Glomerular endothelial cell (primary cell): ENCODE measurements at regions not wholly inside any gene's neighbourhood (a gene's known extent, or its start where the extent isn't known, plus 50 kb on each side); places are given as distances from the start of the nearest gene placed in this dataset.

ENCODE experiments used
- DNase-seq: peaks from one replicate; pipeline ENCODE4 v3.0.0-alpha.2; 2011; ENCODE audit warnings: low read depth, low spot score; ENCODE audit errors: extremely low read depth

GRCh38 chr12:67794161-67794560 lies 145.6 kb downstream of the DYRK2 start:
- no peak for DNase-seq

DNA sequence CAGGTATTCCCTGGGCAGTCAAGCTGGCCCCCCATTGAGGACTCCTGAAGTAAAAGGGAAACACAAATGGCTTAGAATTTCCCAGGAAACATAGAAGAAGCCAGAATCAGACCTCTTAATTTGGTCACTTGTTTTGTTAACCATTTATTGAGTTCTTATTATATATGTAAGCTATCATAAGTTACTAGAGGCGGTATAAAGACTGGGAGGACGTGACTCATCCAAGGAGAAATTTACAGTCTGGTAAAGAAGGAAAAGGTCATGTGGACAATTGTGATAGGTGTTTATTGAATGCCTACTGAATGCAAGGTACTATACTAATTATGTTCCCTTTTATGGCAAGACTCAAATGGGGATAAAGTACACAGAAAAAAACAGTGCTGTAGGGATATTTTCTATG lies 146.7 kb downstream of the DYRK2 start:
- no peak for DNase-seq

- DNase-seq: no peak
Observed at GRCh38 chr12:67797185-67797741, 148.7 kb downstream of the DYRK2 start.

DNA sequence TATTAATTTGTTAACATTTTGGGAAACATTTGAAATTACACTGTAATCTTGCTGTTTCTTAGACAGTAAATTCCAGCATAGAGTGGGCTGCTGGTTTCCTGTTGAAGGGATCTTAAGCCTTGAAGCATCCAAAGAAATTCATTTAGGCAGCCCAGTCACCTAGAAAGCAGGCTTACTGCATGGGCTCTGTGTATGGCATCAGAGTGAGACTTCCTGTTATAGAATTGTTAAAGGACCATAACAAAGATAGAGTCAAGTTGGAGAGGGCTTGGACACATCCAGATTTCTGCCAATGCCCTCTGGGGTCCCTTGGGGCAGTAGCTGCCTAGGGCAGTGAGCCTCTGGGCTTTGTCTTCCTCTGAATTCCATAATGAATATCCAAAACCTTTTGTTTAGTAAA lies 149.2 kb downstream of the DYRK2 start:
- no peak for DNase-seq

- no peak for DNase-seq
Observed at GRCh38 chr12:67798768-67799167, 150.2 kb downstream of the DYRK2 start.

DNA sequence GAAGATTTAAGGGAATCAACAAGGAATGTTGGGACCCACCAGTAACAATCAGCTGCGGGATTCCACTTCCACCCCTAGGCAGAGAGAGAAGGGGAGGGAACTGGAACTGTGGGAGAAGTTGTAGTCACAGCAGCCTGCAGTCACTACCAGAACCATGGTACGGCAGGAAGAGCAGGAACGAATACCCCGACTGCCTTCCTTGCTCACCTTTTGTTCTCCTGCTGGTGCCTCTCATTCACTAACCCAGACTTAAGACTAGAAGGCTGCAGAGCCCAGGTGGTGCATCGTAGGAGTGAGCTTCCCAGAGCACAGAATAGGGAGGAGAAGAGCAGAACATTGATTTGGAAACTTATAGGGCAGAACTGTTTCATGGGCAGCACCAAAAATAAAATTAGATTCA lies 154.2 kb downstream of the DYRK2 start:
- DNase-seq: no peak

- no peak for DNase-seq
Observed at GRCh38 chr12:67803278-67803993, 154.9 kb downstream of the DYRK2 start.

GRCh38 chr12:67804168-67804567 lies 155.6 kb downstream of the DYRK2 start:
- no peak for DNase-seq

DNA sequence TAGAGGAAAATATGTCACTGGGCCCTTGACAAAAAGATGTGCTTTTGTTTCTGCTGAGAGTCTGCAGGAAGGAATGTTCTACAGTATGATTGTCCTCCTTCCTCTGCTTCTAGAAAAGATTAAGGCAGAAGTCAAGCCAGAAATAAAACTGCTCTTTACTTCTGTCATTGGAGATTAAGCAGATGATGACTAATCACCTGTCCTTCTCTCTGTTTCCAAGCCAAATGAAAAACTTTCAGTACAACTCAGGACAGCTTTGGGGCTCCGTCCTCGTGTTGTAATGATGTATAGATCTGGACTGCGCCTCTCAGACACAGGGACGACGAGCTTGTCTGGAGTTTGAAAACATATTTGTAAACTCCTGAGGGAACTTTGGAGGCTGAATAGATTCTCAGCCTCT lies 159.3 kb downstream of the DYRK2 start:
- DNase-seq: no peak

DNA sequence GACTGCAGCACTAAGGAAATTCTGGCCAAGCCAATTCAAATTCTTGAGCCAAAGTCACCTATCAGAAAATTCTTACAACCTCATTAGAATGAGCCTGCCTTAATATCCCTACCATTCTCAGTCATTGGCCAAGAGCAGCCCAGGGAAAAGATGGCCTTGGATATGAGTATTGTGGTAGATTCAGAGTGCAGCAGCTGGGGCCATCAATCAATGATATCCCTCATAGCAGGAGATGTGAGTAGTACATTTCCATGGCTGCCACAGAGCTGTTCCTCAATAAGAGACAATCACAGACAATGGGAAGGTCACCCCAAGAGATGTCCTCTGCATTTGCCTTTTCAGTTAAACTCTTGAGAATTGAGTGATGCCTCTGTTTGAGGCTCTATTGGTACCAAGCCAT lies 161.6 kb downstream of the DYRK2 start:
- no peak for DNase-seq

- no peak for DNase-seq
Observed at GRCh38 chr12:67811437-67812361, 163.2 kb downstream of the DYRK2 start.

GRCh38 chr12:67813456-67813904 lies 164.9 kb downstream of the DYRK2 start:
- no peak for DNase-seq

DNA sequence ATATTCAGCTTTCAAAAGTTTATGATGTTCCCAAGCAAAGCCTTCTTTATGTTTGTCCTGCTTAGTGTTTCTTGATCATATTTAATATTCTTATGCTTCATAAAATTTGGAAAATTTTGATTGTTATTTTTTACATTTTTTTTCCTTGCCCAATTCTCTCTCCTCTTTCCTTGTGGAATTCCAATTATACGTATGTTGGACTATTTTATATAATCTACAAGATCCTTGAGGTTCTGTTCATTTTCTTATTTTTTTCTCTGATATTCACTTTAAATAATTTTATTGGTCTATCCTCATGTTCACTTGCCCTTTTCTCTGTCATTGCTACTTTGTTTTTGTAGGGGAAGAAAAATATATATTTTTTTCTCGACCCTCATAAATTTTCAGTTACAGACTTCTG lies 167.7 kb downstream of the DYRK2 start:
- DNase-seq: no peak

- DNase-seq: no peak
Observed at GRCh38 chr12:67818459-67818903, 169.9 kb downstream of the DYRK2 start.

- no peak for DNase-seq
Observed at GRCh38 chr12:67819902-67820301, 169.3 kb upstream of the IFNG-AS1 start.

DNA sequence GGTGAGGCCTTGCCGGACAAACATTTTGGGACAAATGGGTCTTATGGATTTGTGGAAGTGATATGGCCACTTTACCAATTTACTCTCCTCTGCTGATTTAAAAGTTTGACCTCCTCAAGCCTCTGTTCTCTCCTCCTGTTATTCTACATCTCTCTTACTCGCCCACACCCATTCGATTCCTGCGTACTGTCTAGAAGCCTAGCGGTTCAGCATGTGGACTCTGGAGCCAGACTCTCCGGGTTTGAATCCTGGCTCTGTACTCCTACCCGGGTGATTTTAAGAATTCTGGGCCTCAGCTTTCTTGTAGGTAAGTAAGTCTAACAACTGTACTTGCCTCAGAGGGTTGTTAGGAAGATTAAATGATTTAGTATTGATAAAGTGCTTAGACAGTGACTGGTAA lies 168.6 kb upstream of the IFNG-AS1 start:
- DNase-seq: no peak

DNA sequence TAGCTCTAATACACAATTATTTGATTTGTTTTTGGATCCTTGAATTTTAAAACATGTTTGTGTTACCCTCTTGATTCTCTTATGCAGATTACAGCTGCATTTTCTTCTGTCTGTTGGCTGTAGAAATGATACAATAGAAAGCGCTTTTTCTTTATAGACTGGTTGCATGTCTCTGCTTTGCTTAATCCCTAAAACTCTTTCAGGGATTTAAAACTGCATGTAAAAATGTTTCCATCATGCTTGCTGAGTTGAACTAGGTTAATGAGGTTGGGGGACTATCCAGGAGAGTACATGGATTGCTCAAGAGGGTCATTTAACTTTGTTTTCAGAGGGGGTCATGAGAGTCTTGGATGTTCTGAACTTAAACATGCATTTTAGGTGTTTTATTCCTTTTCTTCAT lies 166.4 kb upstream of the IFNG-AS1 start:
- no peak for DNase-seq

DNA sequence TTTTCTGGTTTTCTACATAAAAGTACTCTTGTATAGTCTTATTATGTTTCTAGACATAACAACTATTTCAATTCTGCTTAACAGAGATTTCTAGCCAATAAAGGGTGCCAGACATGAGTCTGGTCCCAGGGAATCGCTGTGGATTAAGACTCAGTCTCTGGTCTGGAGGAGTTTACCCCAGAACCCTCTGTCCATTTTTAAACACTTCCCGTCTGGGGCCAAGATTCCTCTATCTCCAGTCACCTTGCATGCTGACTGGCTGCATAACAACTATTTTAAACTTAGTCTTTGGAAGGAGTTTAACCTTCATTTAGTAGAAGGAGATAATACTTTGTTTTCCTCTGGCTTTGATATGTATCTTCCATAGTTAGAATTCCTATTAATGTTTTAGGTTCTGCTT lies 163.1 kb upstream of the IFNG-AS1 start:
- no peak for DNase-seq

DNA sequence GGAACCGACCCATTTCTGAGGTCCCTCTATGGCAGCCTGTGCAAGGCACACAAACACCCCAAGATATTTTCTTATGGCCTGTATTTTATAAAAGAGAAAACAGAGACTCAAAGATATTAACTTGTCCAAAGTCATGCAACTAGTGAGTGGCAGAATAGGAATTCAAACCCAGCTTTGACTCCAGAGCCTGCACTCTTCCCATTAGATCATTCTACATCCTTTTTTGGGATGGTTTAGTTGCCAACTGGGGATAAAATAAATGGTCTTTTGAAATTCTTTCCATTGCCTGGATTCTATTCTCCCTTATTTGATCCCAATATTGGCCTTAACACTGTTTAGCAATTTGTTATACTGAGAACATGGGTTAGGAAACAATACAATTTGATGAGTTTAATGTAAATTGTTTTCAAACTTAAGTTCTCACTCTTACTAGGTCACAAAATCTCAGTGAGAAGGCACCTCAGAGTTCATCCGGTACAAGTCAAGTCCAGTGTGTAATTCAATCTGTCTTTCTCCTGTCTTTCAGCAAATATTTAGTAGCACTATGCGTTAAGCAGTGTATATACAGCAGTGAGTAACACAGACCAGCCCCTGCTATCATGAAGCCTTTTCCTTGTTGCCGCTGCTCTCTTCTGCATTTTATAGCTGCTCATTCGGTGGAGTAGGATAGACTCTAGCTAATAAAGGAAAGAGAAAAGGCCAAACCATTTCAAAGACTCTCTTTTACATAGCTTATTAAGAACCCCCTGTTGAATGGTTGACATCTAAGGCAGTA lies 162.1 kb upstream of the IFNG-AS1 start:
- DNase-seq: no peak

DNA sequence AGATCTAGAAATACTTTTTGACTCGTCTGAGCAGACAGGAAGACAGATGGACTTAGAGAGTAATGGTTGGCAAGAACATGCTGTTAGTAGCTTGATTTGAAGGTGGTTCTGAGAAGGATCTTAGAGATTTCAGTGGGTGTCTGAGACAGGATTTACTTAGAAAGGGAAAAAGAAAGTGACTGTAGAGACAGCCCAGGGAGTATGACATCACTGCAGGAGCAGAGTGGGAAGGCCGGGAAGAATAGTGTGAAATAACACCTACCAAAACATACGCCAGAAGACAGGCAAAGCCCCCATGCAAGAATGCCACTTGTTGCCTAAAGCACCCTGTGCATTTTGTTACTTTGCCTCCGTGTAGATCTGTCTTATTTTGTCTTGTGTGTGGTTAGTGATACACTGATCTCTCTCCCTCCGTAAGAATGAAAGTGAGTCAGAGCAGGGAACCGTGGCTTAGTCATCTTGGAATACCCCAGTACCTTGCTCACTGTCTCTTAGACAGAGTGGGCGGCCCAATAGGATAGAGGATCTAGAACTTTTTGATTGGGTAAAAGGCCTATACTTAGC lies 161.3 kb upstream of the IFNG-AS1 start:
- peak; percentile 9 for DNase-seq

DNA sequence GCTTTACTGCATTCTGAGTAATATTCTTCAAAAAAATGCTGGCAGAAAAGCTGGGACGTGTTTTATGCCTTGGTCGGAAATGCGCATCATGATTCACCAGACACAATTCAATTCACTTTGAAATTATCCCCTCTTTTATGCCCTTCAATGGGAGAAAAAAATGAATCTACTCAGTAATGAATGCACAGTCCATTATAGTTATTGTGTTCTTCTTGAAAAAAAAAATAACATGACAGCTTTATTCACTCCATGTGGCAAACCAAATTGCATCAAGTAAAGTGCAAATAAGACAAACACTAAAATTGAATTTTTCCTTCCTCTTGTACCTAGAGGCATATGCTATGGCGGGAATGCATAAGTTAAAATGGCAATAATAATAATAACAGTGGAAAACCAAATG lies 159.4 kb upstream of the IFNG-AS1 start:
- DNase-seq: no peak
